ENCODE measurements at regions not wholly inside any gene's neighbourhood (a gene's known extent, or its start where the extent isn't known, plus 50 kb on each side); places are given as distances from the start of the nearest gene placed in this dataset.

GRCh38 chr9:28839778-28840430 is 1266.6 kb upstream of the C9orf72 start:
- no peak for DNase-seq (ENCODE audit: low read depth)

GRCh38 chr9:28841775-28842174 is 1268.5 kb upstream of the C9orf72 start:
- DNase-seq (ENCODE audit: low read depth) = no peak

GRCh38 chr9:28847331-28847730 is 1274.0 kb upstream of the C9orf72 start:
- no peak for DNase-seq (ENCODE audit: low read depth)

- DNase-seq (ENCODE audit: low read depth) = no peak
Measured at GRCh38 chr9:28848671-28849070, 1275.4 kb upstream of the C9orf72 start.

- no peak for DNase-seq (ENCODE audit: low read depth)
Measured at GRCh38 chr9:28853477-28853876, 1280.2 kb upstream of the C9orf72 start.

- DNase-seq (ENCODE audit: low read depth) = no peak
Measured at GRCh38 chr9:28866951-28867350, 1293.7 kb upstream of the C9orf72 start.

- no peak for DNase-seq (ENCODE audit: low read depth)
Measured at GRCh38 chr9:28868228-28868990, 1295.1 kb upstream of the C9orf72 start.

- DNase-seq (ENCODE audit: low read depth) = no peak
Measured at GRCh38 chr9:28882529-28882928, 1309.2 kb upstream of the C9orf72 start.

- DNase-seq (ENCODE audit: low read depth) = no peak
Measured at GRCh38 chr9:28883234-28883633, 1310.0 kb upstream of the C9orf72 start.

- no peak for DNase-seq (ENCODE audit: low read depth)
Measured at GRCh38 chr9:28887188-28887884, 1314.1 kb upstream of the C9orf72 start.

- DNase-seq (ENCODE audit: low read depth) = no peak
Measured at GRCh38 chr9:28888806-28889205, 1315.5 kb upstream of the C9orf72 start.

- DNase-seq (ENCODE audit: low read depth) = no peak
Measured at GRCh38 chr9:28892538-28892937, 1319.3 kb upstream of the C9orf72 start.

GRCh38 chr9:28899267-28899666 is 1326.0 kb upstream of the C9orf72 start:
- DNase-seq (ENCODE audit: low read depth) = no peak

- DNase-seq (ENCODE audit: low read depth) = no peak
Measured at GRCh38 chr9:28899926-28900325, 1326.6 kb upstream of the C9orf72 start.

- no peak for DNase-seq (ENCODE audit: low read depth)
Measured at GRCh38 chr9:28900406-28900805, 1327.1 kb upstream of the C9orf72 start.

- no peak for DNase-seq (ENCODE audit: low read depth)
Measured at GRCh38 chr9:28909526-28909925, 1336.2 kb upstream of the C9orf72 start.

- DNase-seq (ENCODE audit: low read depth) = no peak
Measured at GRCh38 chr9:28912621-28913020, 1339.3 kb upstream of the C9orf72 start.

GRCh38 chr9:28915202-28915930 is 1342.1 kb upstream of the C9orf72 start:
- DNase-seq (ENCODE audit: low read depth) = no peak

- DNase-seq (ENCODE audit: low read depth) = no peak
Measured at GRCh38 chr9:28916348-28916747, 1343.1 kb upstream of the C9orf72 start.

GRCh38 chr9:28921857-28922500 is 1348.7 kb upstream of the C9orf72 start:
- no peak for DNase-seq (ENCODE audit: low read depth)

GRCh38 chr9:28922891-28923290 is 1349.6 kb upstream of the C9orf72 start:
- DNase-seq (ENCODE audit: low read depth) = no peak

GRCh38 chr9:28923351-28923750 is 1350.1 kb upstream of the C9orf72 start:
- no peak for DNase-seq (ENCODE audit: low read depth)
